ENCODE measurements at regions not wholly inside any gene's neighbourhood (a gene's known extent, or its start where the extent isn't known, plus 50 kb on each side); places are given as distances from the start of the nearest gene placed in this dataset.

GRCh38 chr6:7664003-7664402 lies 61.9 kb upstream of the BMP6 start:
- no peak overlapping the region for H3K27ac ChIP-seq
- no peaks in the 10 kb centered on the region for H3K36me3 ChIP-seq
- no peak for TF ChIP-seq POLR2AphosphoS5 (IDR thresholded peaks at IDR 0.05)
- no peak for TF ChIP-seq CTCF (IDR thresholded peaks at IDR 0.05)
- TF ChIP-seq POLR2A (IDR thresholded peaks at IDR 0.05): no peak
- 94% methylated on average over 1 of the region's 1 CpG for WGBS
- no peak overlapping the region for H3K4me3 ChIP-seq
- DNase-seq (ENCODE audit: low spot score): no peak
- H3K27me3 ChIP-seq (replicated peaks; ENCODE audit: insufficient read depth): no peaks in the 10 kb centered on the region
- no peaks in the 10 kb centered on the region for H3K4me1 ChIP-seq (replicated peaks)
- intact Hi-C loops (cut with DNase I): no loop called here
- H3K9me3 ChIP-seq: no peaks in the 10 kb centered on the region

- WGBS: 100% methylated on average over 1 of the region's 1 CpG
- intact Hi-C loops (cut with DNase I): no loop called here
- H3K4me3 ChIP-seq: no peak overlapping the region
- TF ChIP-seq POLR2A (IDR thresholded peaks at IDR 0.05): no peak
- TF ChIP-seq CTCF (IDR thresholded peaks at IDR 0.05): no peak
- no peaks in the 10 kb centered on the region for H3K36me3 ChIP-seq
- no peak overlapping the region for H3K27ac ChIP-seq
- no peak for DNase-seq (ENCODE audit: low spot score)
- H3K4me1 ChIP-seq (replicated peaks): no peaks in the 10 kb centered on the region
- H3K9me3 ChIP-seq: no peaks in the 10 kb centered on the region
- H3K27me3 ChIP-seq (replicated peaks; ENCODE audit: insufficient read depth): no peaks in the 10 kb centered on the region
These were observed 57.0 kb upstream of the BMP6 start for GRCh38 chr6:7668936-7669335.

- no peak overlapping the region for H3K4me3 ChIP-seq
- TF ChIP-seq CTCF (IDR thresholded peaks at IDR 0.05): no peak
- TF ChIP-seq POLR2A (IDR thresholded peaks at IDR 0.05): no peak
- no peak for TF ChIP-seq POLR2AphosphoS5 (IDR thresholded peaks at IDR 0.05)
- no peak for DNase-seq (ENCODE audit: low spot score)
- H3K36me3 ChIP-seq: no peaks in the 10 kb centered on the region
- no peaks in the 10 kb centered on the region for H3K27me3 ChIP-seq (replicated peaks; ENCODE audit: insufficient read depth)
- H3K4me1 ChIP-seq (replicated peaks): no peaks in the 10 kb centered on the region
- no peaks in the 10 kb centered on the region for H3K9me3 ChIP-seq
- intact Hi-C loops (cut with DNase I): no loop called here
- H3K27ac ChIP-seq: no peak overlapping the region
- 90% methylated on average over 4 of the region's 4 CpGs for WGBS
These were observed 56.2 kb upstream of the BMP6 start for GRCh38 chr6:7669742-7670141.

GRCh38 chr6:7671076-7671475 lies 54.8 kb upstream of the BMP6 start:
- WGBS: 58% methylated on average over 7 of the region's 7 CpGs
- TF ChIP-seq CTCF (IDR thresholded peaks at IDR 0.05): no peak
- no peak for TF ChIP-seq POLR2AphosphoS5 (IDR thresholded peaks at IDR 0.05)
- TF ChIP-seq POLR2A (IDR thresholded peaks at IDR 0.05): no peak
- H3K4me1 ChIP-seq (replicated peaks): no peaks in the 10 kb centered on the region
- no peak overlapping the region for H3K4me3 ChIP-seq
- no peaks in the 10 kb centered on the region for H3K9me3 ChIP-seq
- DNase-seq (ENCODE audit: low spot score): no peak
- H3K27ac ChIP-seq: no peak overlapping the region
- H3K36me3 ChIP-seq: no peaks in the 10 kb centered on the region
- H3K27me3 ChIP-seq (replicated peaks; ENCODE audit: insufficient read depth): no peaks in the 10 kb centered on the region
- intact Hi-C loops (cut with DNase I): no loop called here

GRCh38 chr6:7671581-7671980 lies 54.3 kb upstream of the BMP6 start:
- 91% methylated on average over 3 of the region's 3 CpGs for WGBS
- Histone ChIP-seq H3K27ac (no peak overlapping the region), H3K4me3 (no peak overlapping the region), H3K4me1 (replicated peaks) (no peaks in the 10 kb centered on the region), H3K9me3 (no peaks in the 10 kb centered on the region), H3K27me3 (replicated peaks; ENCODE audit: insufficient read depth) (no peaks in the 10 kb centered on the region), H3K36me3 (no peaks in the 10 kb centered on the region)
- intact Hi-C loops (cut with DNase I): no loop called here
- TF ChIP-seq POLR2A (IDR thresholded peaks at IDR 0.05): no peak
- TF ChIP-seq CTCF (IDR thresholded peaks at IDR 0.05): no peak
- TF ChIP-seq POLR2AphosphoS5 (IDR thresholded peaks at IDR 0.05): no peak
- DNase-seq (ENCODE audit: low spot score): no peak

Data from prostate gland (tissue), 2 donors.